ENCODE measurements at regions not wholly inside any gene's neighbourhood (a gene's known extent, or its start where the extent isn't known, plus 50 kb on each side); places are given as distances from the start of the nearest gene placed in this dataset.

DNA sequence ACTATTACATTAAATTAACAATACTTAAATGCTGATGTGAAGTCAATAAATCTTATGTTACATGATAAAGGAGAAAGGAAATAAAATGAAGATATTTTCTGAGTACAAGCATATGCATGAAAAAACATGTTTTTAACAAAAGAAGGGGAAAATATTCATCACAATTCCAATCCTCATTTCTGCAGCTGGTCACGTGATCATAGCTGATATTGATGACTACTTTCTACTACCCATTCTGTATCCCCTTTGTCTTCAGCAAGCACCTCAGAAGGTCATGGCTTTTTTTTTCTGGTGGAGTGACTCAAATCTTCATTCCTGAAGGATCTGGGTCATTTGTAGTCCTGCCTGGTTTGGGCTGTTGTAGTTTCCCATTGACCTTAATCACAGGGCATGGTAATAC, 90.9 kb downstream of the CDO1 start:
- no peak overlapping the region for H2AFZ ChIP-seq (ENCODE audit: low read depth, low read length)
- no peak overlapping the region for H3K4me3 ChIP-seq
- no peak overlapping the region for H3K4me2 ChIP-seq (ENCODE audit: insufficient read depth, low read length)
- no peaks in the 10 kb centered on the region for H3K79me2 ChIP-seq (ENCODE audit: control insufficient read depth, insufficient read depth, low read length)
- TF ChIP-seq NFRKB (IDR thresholded peaks at IDR 0.05; ENCODE audit: low read depth) (no peak), TAF9B (IDR thresholded peaks at IDR 0.05; ENCODE audit: partially characterized antibody) (no peak), ETV1 (tag; conservative IDR thresholded peaks at IDR 0.05; ENCODE audit: low read depth) (no peak), RBBP5 (IDR thresholded peaks at IDR 0.05; ENCODE audit: borderline replicate concordance, insufficient read depth, low read length, poor library complexity, severe bottlenecking) (no peak), RAD51 (IDR thresholded peaks at IDR 0.05; ENCODE audit: borderline replicate concordance, low read depth) (peak; percentile 72)
- TF ChIP-seq, protein P1, sequence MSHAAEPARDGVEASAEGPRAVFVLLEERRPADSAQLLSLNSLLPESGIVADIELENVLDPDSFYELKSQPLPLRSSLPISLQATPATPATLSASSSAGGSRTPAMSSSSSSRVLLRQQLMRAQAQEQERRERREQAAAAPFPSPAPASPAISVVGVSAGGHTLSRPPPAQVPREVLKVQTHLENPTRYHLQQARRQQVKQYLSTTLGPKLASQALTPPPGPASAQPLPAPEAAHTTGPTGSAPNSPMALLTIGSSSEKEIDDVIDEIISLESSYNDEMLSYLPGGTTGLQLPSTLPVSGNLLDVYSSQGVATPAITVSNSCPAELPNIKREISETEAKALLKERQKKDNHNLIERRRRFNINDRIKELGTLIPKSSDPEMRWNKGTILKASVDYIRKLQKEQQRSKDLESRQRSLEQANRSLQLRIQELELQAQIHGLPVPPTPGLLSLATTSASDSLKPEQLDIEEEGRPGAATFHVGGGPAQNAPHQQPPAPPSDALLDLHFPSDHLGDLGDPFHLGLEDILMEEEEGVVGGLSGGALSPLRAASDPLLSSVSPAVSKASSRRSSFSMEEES (CRISPR knock-in tag; IDR thresholded peaks at IDR 0.05) = peak; percentile 89
- H3K27ac ChIP-seq (ENCODE audit: extremely low read depth, low read depth, low read length) = no peak overlapping the region
- intact Hi-C loops (cut with micrococcal nuclease) (no loop called here), in situ Hi-C loops (cut with MboI) (no loop called here)
- no peaks in the 10 kb centered on the region for H4K20me1 ChIP-seq (replicated peaks; ENCODE audit: control insufficient read depth, insufficient read depth, low read length)
- DNase-seq (ENCODE audit: extremely low read depth in 1 of 4, low spot score in 3 of 4) (no peak), FAIRE-seq (no peak), ATAC-seq (no peak)
- no peaks in the 10 kb centered on the region for H3K36me3 ChIP-seq (ENCODE audit: control insufficient read depth, insufficient read depth, low read length)
- no peaks in the 10 kb centered on the region for H3K9me1 ChIP-seq (ENCODE audit: control insufficient read depth, insufficient read depth, low read length)
- H3K9ac ChIP-seq (ENCODE audit: insufficient read depth in 1 of 2, low read depth in 2 of 2, low read length in 2 of 2) = no peak overlapping the region
- no TSS peak for BruUV-seq (replicated peaks)
- CTCF ChIA-PET (ENCODE audit: low intra/inter-chr PET ratio) = no interaction called here
- POLR2A ChIA-PET = interaction anchor here (0.6 to 0.7 kb wide), 2 partner anchors 9 to 150 kb away, joined by 3 read pairs; no protein-coding TSS in a partner anchor
- H3K27me3 ChIP-seq (ENCODE audit: control insufficient read depth in 2 of 2, insufficient read depth in 2 of 2, low read length in 2 of 2) = no peaks in the 10 kb centered on the region
- no peaks in the 10 kb centered on the region for H3K9me3 ChIP-seq (replicated peaks; ENCODE audit: control insufficient read depth, insufficient read depth, low read depth, low read length)
- no peaks in the 10 kb centered on the region for H3K4me1 ChIP-seq (replicated peaks in 1 of 2; ENCODE audit: control insufficient read depth in 2 of 2, insufficient read depth in 2 of 2, low read length in 2 of 2)
- 0% methylated on average over 1 of the region's 1 CpG for WGBS (ENCODE audit: insufficient coverage, low coverage, missing lambda C conversion rate)
